ENCODE measurements at regions not wholly inside any gene's neighbourhood (a gene's known extent, or its start where the extent isn't known, plus 50 kb on each side); places are given as distances from the start of the nearest gene placed in this dataset.

GRCh38 chr16:65219786-65220185, 97.9 kb upstream of the CDH11 start:
- Histone ChIP-seq H3K4me2 (ENCODE audit: low read length) (no peak overlapping the region), H3K9me2 (ENCODE audit: insufficient read depth, low read length) (no peaks in the 10 kb centered on the region), H3K4me3 (ENCODE audit: low read depth, low read length, poor library complexity, severe bottlenecking) (no peak overlapping the region), H3K27ac (ENCODE audit: low read depth, low read length, poor library complexity, severe bottlenecking) (no peak overlapping the region), H4K20me1 (ENCODE audit: insufficient read depth, low read length) (no peaks in the 10 kb centered on the region), H3K9me3 (ENCODE audit: low read length) (no peaks in the 10 kb centered on the region), H3K4me1 (ENCODE audit: insufficient read depth, low read length, poor library complexity, severe bottlenecking) (no peaks in the 10 kb centered on the region), H2AFZ (ENCODE audit: low read length) (no peak overlapping the region), H3K79me2 (ENCODE audit: insufficient read depth, low read depth, low read length) (no peaks in the 10 kb centered on the region), H3K36me3 (ENCODE audit: insufficient read depth, low read length) (no peaks in the 10 kb centered on the region)
- DNase-seq (ENCODE audit: low spot score) = no peak
- CTCF ChIA-PET (ENCODE audit: unreplicated experiment) = no interaction called here
- POLR2A ChIA-PET = interaction anchor here (0.6 kb wide), 1 partner anchor 9 kb away, joined by 3 read pairs; no protein-coding TSS in a partner anchor
- intact Hi-C loops (cut with micrococcal nuclease; ENCODE audit: unreplicated experiment) = no loop called here
- BruUV-seq (replicated peaks) = no TSS peak
- TF ChIP-seq CTCF (conservative IDR thresholded peaks at IDR 0.05; ENCODE audit: low read length) (no peak), EZH2phosphoT487 (IDR thresholded peaks at IDR 0.05; ENCODE audit: borderline replicate concordance, low read depth, low read length) (no peak)

GRCh38 chr16:65218348-65218747, 96.5 kb upstream of the CDH11 start:
- no peaks in the 10 kb centered on the region for H3K4me1 ChIP-seq (ENCODE audit: insufficient read depth, low read length, poor library complexity, severe bottlenecking)
- intact Hi-C loops (cut with micrococcal nuclease; ENCODE audit: unreplicated experiment) = no loop called here
- no peaks in the 10 kb centered on the region for H3K9me2 ChIP-seq (ENCODE audit: insufficient read depth, low read length)
- H2AFZ ChIP-seq (ENCODE audit: low read length) = no peak overlapping the region
- DNase-seq (ENCODE audit: low spot score) = no peak
- H3K27ac ChIP-seq (ENCODE audit: low read depth, low read length, poor library complexity, severe bottlenecking) = no peak overlapping the region
- BruUV-seq (replicated peaks) = no TSS peak
- no peaks in the 10 kb centered on the region for H3K9me3 ChIP-seq (ENCODE audit: low read length)
- TF ChIP-seq CTCF (conservative IDR thresholded peaks at IDR 0.05; ENCODE audit: low read length) (no peak), EZH2phosphoT487 (IDR thresholded peaks at IDR 0.05; ENCODE audit: borderline replicate concordance, low read depth, low read length) (no peak)
- CTCF ChIA-PET (ENCODE audit: unreplicated experiment) = no interaction called here
- no peaks in the 10 kb centered on the region for H4K20me1 ChIP-seq (ENCODE audit: insufficient read depth, low read length)
- H3K79me2 ChIP-seq (ENCODE audit: insufficient read depth, low read depth, low read length) = no peaks in the 10 kb centered on the region
- no peak overlapping the region for H3K4me3 ChIP-seq (ENCODE audit: low read depth, low read length, poor library complexity, severe bottlenecking)
- no peak overlapping the region for H3K4me2 ChIP-seq (ENCODE audit: low read length)
- POLR2A ChIA-PET = interaction anchor here (0.6 kb wide), 2 partner anchors 160 to 921 kb away, joined by 3 to 7 read pairs; no protein-coding TSS in a partner anchor
- H3K36me3 ChIP-seq (ENCODE audit: insufficient read depth, low read length) = no peaks in the 10 kb centered on the region

DNA sequence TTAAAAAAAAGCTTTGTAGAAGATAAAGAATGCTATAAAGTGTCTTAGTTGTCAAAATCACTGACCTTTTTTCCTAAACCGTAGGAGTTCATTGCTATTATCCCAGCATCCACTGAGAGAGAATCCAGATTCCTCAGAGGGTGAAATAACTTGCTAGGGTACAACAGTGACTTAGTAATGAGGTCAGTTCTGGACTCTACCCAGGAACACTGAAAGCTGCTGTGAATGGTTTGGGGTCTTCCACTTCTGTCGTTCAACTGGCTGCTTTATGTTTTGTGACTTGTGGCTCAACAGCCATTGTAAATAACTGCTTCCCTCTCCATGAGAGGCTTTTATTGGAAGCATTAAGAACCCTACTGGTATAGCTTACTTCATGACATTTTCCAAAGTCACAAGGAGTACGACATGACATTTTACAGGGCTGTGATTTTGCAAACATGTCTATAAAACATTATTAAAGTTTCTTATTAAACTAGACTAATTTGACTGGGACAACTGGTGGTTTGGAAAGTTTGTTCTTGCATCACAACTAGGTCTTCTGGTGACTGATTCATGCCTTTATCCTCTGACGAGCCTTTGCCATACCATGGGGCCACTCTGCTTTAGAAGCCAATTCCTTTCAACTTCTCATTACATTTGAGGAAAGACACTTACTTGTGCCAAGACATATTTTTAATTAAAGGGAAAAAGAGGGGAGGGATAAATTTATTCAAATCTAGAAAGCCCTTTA, 92.2 kb upstream of the CDH11 start:
- no peak overlapping the region for H3K4me3 ChIP-seq (ENCODE audit: low read depth, low read length, poor library complexity, severe bottlenecking)
- intact Hi-C loops (cut with micrococcal nuclease; ENCODE audit: unreplicated experiment) = no loop called here
- CTCF ChIA-PET (ENCODE audit: unreplicated experiment) = no interaction called here
- DNase-seq (ENCODE audit: low spot score) = no peak
- H3K79me2 ChIP-seq (ENCODE audit: insufficient read depth, low read depth, low read length) = no peaks in the 10 kb centered on the region
- H3K9me3 ChIP-seq (ENCODE audit: low read length) = no peaks in the 10 kb centered on the region
- H3K4me1 ChIP-seq (ENCODE audit: insufficient read depth, low read length, poor library complexity, severe bottlenecking) = no peaks in the 10 kb centered on the region
- TF ChIP-seq CTCF (conservative IDR thresholded peaks at IDR 0.05; ENCODE audit: low read length) = no peak
- no peak for TF ChIP-seq EZH2phosphoT487 (IDR thresholded peaks at IDR 0.05; ENCODE audit: borderline replicate concordance, low read depth, low read length)
- BruUV-seq (replicated peaks) = no TSS peak
- no peaks in the 10 kb centered on the region for H4K20me1 ChIP-seq (ENCODE audit: insufficient read depth, low read length)
- H3K36me3 ChIP-seq (ENCODE audit: insufficient read depth, low read length) = no peaks in the 10 kb centered on the region
- no peak overlapping the region for H3K4me2 ChIP-seq (ENCODE audit: low read length)
- no peak overlapping the region for H3K27ac ChIP-seq (ENCODE audit: low read depth, low read length, poor library complexity, severe bottlenecking)
- POLR2A ChIA-PET = no interaction called here
- no peaks in the 10 kb centered on the region for H3K9me2 ChIP-seq (ENCODE audit: insufficient read depth, low read length)
- H2AFZ ChIP-seq (ENCODE audit: low read length) = no peak overlapping the region
